IMR-90 (cell line): ENCODE measurements at regions not wholly inside any gene's neighbourhood (a gene's known extent, or its start where the extent isn't known, plus 50 kb on each side); places are given as distances from the start of the nearest gene placed in this dataset.

ENCODE experiments used
- ATAC-seq: fragments of 200-7000 bp; cut with Tn5 transposase; 2 replicates; pipeline ENCODE4 v1.9.1; 2020; ENCODE audit warnings: low read depth, mild to moderate bottlenecking, moderate library complexity
- BruUV-seq: library from RNA; stranded (reverse); fragments of 400-500 nt; replicated peaks from 2 replicates; lab custom pipeline; 2021; lab: Mats Ljungman, UMichigan
- CTCF ChIA-PET: fragments of 300-600 bp; formaldehyde crosslinking; extraction: SDS; loops from one replicate; lab custom pipeline; 2021; ENCODE audit warnings: antibody characterized with exemption; lab: Yijun Ruan, JAX
- POLR2A ChIA-PET: fragments of 300-600 bp; sonication (Branson Sonifier 250); formaldehyde crosslinking; loops from one replicate; lab custom pipeline; 2022; ENCODE audit warnings: antibody characterized with exemption; ENCODE audit not compliant: unreplicated experiment; lab: Charles Lee
- DNase-seq: peaks from one replicate; pipeline ENCODE4 v3.0.0; 2013
- H2AFZ ChIP-seq: replicated peaks from 2 replicates; pipeline ENCODE3; 2013; ENCODE audit warnings: low read length, mild to moderate bottlenecking; ENCODE audit not compliant: poor library complexity
- H2AK5ac ChIP-seq: 2 replicates; pipeline ENCODE4 v1.6.1; 2013; ENCODE audit warnings: low read depth, low read length, inconsistent platforms
- H2AK9ac ChIP-seq: replicated peaks from 2 replicates; pipeline ENCODE3; 2013; ENCODE audit warnings: mild to moderate bottlenecking, low read depth, low read length, moderate library complexity; ENCODE audit not compliant: poor library complexity
- H2BK120ac ChIP-seq: 2 replicates; pipeline ENCODE4 v1.6.1; 2013; ENCODE audit warnings: low read depth, low read length, inconsistent platforms
- H2BK15ac ChIP-seq: 3 replicates; pipeline ENCODE4 v1.6.1; 2013; ENCODE audit warnings: low read depth, low read length, inconsistent platforms
- H2BK20ac ChIP-seq: 2 replicates; pipeline ENCODE4 v1.6.1; 2013; ENCODE audit warnings: low read depth, mild to moderate bottlenecking, inconsistent platforms, low read length, moderate library complexity
- H2BK5ac ChIP-seq: 2 replicates; pipeline ENCODE4 v1.6.1; 2013; ENCODE audit warnings: mild to moderate bottlenecking, low read depth, low read length, inconsistent platforms; ENCODE audit not compliant: poor library complexity, severe bottlenecking
- H3K14ac ChIP-seq: replicated peaks from 2 replicates; pipeline ENCODE4 v1.6.1; 2013; ENCODE audit warnings: low read depth, low read length, inconsistent platforms
- H3K18ac ChIP-seq: 2 replicates; pipeline ENCODE4 v1.6.1; 2013; ENCODE audit warnings: low read depth, low read length, control low read depth
- H3K23ac ChIP-seq: 2 replicates; pipeline ENCODE4 v1.6.1; 2013; ENCODE audit warnings: low read depth, low read length, inconsistent platforms
- H3K27ac ChIP-seq: 2 replicates; pipeline ENCODE4 v1.5.1; 2013; ENCODE audit warnings: mild to moderate bottlenecking, control low read depth, low read length; ENCODE audit not compliant: insufficient read depth
- H3K27me3 ChIP-seq: 2 replicates; pipeline ENCODE4 v1.6.1; 2013; ENCODE audit warnings: low read length; ENCODE audit not compliant: control insufficient read depth, insufficient read depth
- H3K36me3 ChIP-seq: 2 replicates; pipeline ENCODE4 v1.6.1; 2013; ENCODE audit warnings: low read length, mixed read lengths; ENCODE audit not compliant: control insufficient read depth, insufficient read depth
- H3K4ac ChIP-seq: 2 replicates; pipeline ENCODE4 v1.6.1; 2013; ENCODE audit warnings: low read depth, low read length, inconsistent platforms
- H3K4me1 ChIP-seq: 2 replicates; pipeline ENCODE4 v1.6.1; 2013; ENCODE audit warnings: low read length, mixed read lengths; ENCODE audit not compliant: control insufficient read depth, insufficient read depth
- H3K4me2 ChIP-seq: 2 replicates; pipeline ENCODE4 v1.6.1; 2013; ENCODE audit warnings: low read depth, mild to moderate bottlenecking, control low read depth, low read length, moderate library complexity
- H3K4me3 ChIP-seq: 2 replicates; pipeline ENCODE4 v1.5.1; 2013; ENCODE audit warnings: low read depth, mild to moderate bottlenecking, control low read depth, low read length, moderate library complexity; ENCODE audit not compliant: insufficient read depth
- H3K56ac ChIP-seq: 2 replicates; pipeline ENCODE4 v1.6.1; 2013; ENCODE audit warnings: low read length, inconsistent platforms; ENCODE audit not compliant: insufficient read depth; ENCODE audit errors: extremely low read depth
- H3K79me1 ChIP-seq, 2 experiments: 2 replicates each; pipeline ENCODE4 v1.6.1; 2013; ENCODE audit warnings: low read length in 2 of 2, inconsistent platforms in 1 of 2, low read depth in 1 of 2
- H3K9ac ChIP-seq: 2 replicates; pipeline ENCODE4 v1.6.1; 2013; ENCODE audit warnings: low read depth, low read length, control low read depth
- H3K9me1 ChIP-seq: 2 replicates; pipeline ENCODE4 v1.6.1; 2013; ENCODE audit warnings: low read length, inconsistent platforms; ENCODE audit not compliant: insufficient read depth
- H3K9me3 ChIP-seq: 2 replicates; pipeline ENCODE4 v1.6.1; 2013; ENCODE audit warnings: low read length; ENCODE audit not compliant: control insufficient read depth, insufficient read depth
- H4K20me1 ChIP-seq: 2 replicates; pipeline ENCODE4 v1.6.1; 2013; ENCODE audit warnings: low read length, inconsistent platforms; ENCODE audit not compliant: insufficient read depth
- H4K5ac ChIP-seq: 2 replicates; pipeline ENCODE4 v1.6.1; 2013; ENCODE audit warnings: mild to moderate bottlenecking, low read depth, low read length, control low read depth
- H4K8ac ChIP-seq, 2 experiments: 2 replicates each; pipeline ENCODE4 v1.6.1; 2013; ENCODE audit warnings: low read depth in 2 of 2, low read length in 2 of 2, control low read depth in 1 of 2, inconsistent platforms in 1 of 2
- H4K91ac ChIP-seq: 2 replicates; pipeline ENCODE4 v1.6.1; 2013; ENCODE audit warnings: low read depth, low read length, inconsistent platforms; ENCODE audit not compliant: insufficient read depth
- BHLHE40 ChIP-seq: fragments of 150-350 bp; IDR thresholded peaks from 2 replicates; pipeline ENCODE4 v1.6.1; 2016; ENCODE audit warnings: mild to moderate bottlenecking, low read depth, low read length
- CEBPB ChIP-seq: IDR thresholded peaks from 2 replicates; pipeline ENCODE4 v1.6.1; 2012; ENCODE audit warnings: low read depth, low read length, improper control_type of control experiment
- CHD1 ChIP-seq: IDR thresholded peaks from 2 replicates; pipeline ENCODE4 v1.6.1; 2012; ENCODE audit warnings: low read depth, low read length, improper control_type of control experiment
- FOS ChIP-seq: fragments of 150-350 bp; IDR thresholded peaks from 2 replicates; pipeline ENCODE4 v1.6.1; 2016; ENCODE audit warnings: low read depth, low read length
- MAFK ChIP-seq: IDR thresholded peaks from 2 replicates; pipeline ENCODE4 v1.6.1; 2012; ENCODE audit warnings: low read depth, low read length, improper control_type of control experiment
- MAZ ChIP-seq: IDR thresholded peaks from 2 replicates; pipeline ENCODE4 v1.6.1; 2012; ENCODE audit warnings: low read depth, mild to moderate bottlenecking, low read length, improper control_type of control experiment, moderate library complexity, borderline replicate concordance
- MXI1 ChIP-seq: IDR thresholded peaks from 2 replicates; pipeline ENCODE4 v1.6.1; 2012; ENCODE audit warnings: low read depth, mild to moderate bottlenecking, low read length, moderate library complexity, borderline replicate concordance
- NFE2L2 ChIP-seq: fragments of 150-350 bp; IDR thresholded peaks from 2 replicates; pipeline ENCODE4 v1.6.1; 2016; ENCODE audit warnings: low read depth, mild to moderate bottlenecking, low read length
- POLR2A ChIP-seq: IDR thresholded peaks from 2 replicates; pipeline ENCODE4 v1.6.1; 2012; ENCODE audit warnings: mild to moderate bottlenecking, low read depth, low read length
- RAD21 ChIP-seq: IDR thresholded peaks from 2 replicates; pipeline ENCODE4 v1.6.1; 2012; ENCODE audit warnings: low read length, improper control_type of control experiment
- RCOR1 ChIP-seq: IDR thresholded peaks from 2 replicates; pipeline ENCODE4 v1.6.1; 2012; ENCODE audit warnings: mild to moderate bottlenecking, low read length, improper control_type of control experiment; ENCODE audit not compliant: insufficient replicate concordance
- RFX5 ChIP-seq: IDR thresholded peaks from 2 replicates; pipeline ENCODE4 v1.8.0; 2012; ENCODE audit warnings: low read depth, mild to moderate bottlenecking, low read length, moderate library complexity
- SMC3 ChIP-seq: fragments of 150-350 bp; IDR thresholded peaks from 2 replicates; pipeline ENCODE4 v1.6.1; 2016; ENCODE audit warnings: low read depth, mild to moderate bottlenecking, antibody characterized with exemption, low read length, moderate library complexity
- WGBS, 2 experiments: methylation state at CpG; one replicate each; pipeline versions ENCODE4 v1.1.5 to v1.1.7; 2013; ENCODE audit warnings: missing lambda C conversion rate in 2 of 2; ENCODE audit not compliant: insufficient read length in 1 of 2; ENCODE audit errors: extremely low coverage in 2 of 2; 5-methylcytosine and 5-hydroxymethylcytosine counted together
- dilution Hi-C: fragments of 300-500 bp; cut with HindIII; formaldehyde crosslinking; loops from one replicate; pipeline ENCODE4 v1.14.3; 2018; ENCODE audit warnings: low sequenced_read_pairs; ENCODE audit not compliant: unreplicated experiment
- in situ Hi-C: fragments of 300-500 bp; cut with MboI; formaldehyde crosslinking; loops from 3 replicates; pipeline ENCODE4 v1.14.3; 2019; ENCODE audit warnings: low sequenced_read_pairs, inconsistent platforms, mixed read lengths
- intact Hi-C: fragments of 100-400 bp; cut with micrococcal nuclease; formaldehyde crosslinking; loops from 2 replicates; pipeline ENCODE4 v1.10.0; 2022
- TF ChIP-seq, protein P1 (sequence below): conservative IDR thresholded peaks from 2 replicates; pipeline ENCODE4 v1.5.1; 2012; ENCODE audit warnings: mild to moderate bottlenecking, low read depth, low read length, improper control_type of control experiment
- TF ChIP-seq, protein P2 (sequence below): fragments of 150-350 bp; IDR thresholded peaks from 2 replicates; pipeline ENCODE4 v1.6.1; 2017; ENCODE audit warnings: mild to moderate bottlenecking, antibody characterized with exemption, low read length, low read depth
- TF ChIP-seq, protein P3 (sequence below): fragments of 150-350 bp; IDR thresholded peaks from 2 replicates; pipeline ENCODE4 v1.6.1; 2016; ENCODE audit warnings: low read depth, mild to moderate bottlenecking, low read length, moderate library complexity, borderline replicate concordance

DNA sequence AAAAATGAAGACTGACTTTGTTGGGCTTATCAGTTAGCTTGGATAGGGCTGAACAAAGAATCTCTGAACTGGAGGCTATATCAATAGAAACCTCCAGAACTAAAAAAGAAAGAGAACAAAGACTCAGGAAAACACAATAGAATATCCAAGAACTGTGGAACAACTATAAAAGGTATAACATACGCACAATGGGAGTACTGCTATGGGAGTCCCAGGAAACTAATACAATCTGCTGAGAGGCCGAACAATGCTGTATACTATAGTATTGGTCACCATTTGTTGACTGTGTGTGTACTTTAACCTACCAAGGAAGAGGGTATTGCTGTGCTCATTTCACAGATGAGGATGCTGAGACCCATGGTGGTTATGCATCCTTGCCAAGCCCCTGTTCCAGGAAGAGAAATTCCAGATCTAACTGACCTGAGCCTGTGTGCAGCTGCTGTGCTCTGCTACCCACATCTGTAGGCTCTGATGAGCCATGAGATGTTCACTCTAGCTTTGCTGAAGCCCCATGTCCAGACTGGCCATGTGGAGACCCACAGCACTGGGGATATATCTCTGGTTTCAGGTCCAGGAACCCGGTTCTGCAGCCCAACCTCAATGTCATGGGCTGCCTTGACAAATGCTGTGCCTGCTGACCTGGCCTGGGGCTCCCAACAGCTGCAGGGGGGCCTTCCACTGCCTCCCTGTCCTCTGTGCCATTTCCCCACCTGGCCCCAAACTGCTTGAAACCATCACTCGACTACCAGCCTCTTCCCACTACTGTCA lies 254.3 kb upstream of the TNRC6C start:
- no peak overlapping the region for H2BK120ac ChIP-seq
- no peak overlapping the region for H2BK5ac ChIP-seq
- DNase-seq, result no peak
- peaks cover 19% of the 10 kb centered on the region for H3K27me3 ChIP-seq
- H4K5ac ChIP-seq, result no peak overlapping the region
- no peak overlapping the region for H3K9ac ChIP-seq
- no peak for ATAC-seq
- no peak overlapping the region for H3K18ac ChIP-seq
- in situ Hi-C loops (no loop called here), dilution Hi-C loops (no loop called here), intact Hi-C loops (no loop called here)
- no peaks in the 10 kb centered on the region for H3K36me3 ChIP-seq
- no peak overlapping the region for H3K4ac ChIP-seq
- no peak overlapping the region for H2BK15ac ChIP-seq
- H3K79me1 ChIP-seq, result no peaks in the 10 kb centered on the region
- H3K27ac ChIP-seq, result no peak overlapping the region
- H3K4me2 ChIP-seq, result no peak overlapping the region
- 19% methylated on average over 3 of the region's 4 CpGs; no CpG with 5 or more reads in 1 of the 2 experiments for WGBS, 2 experiments
- no peaks in the 10 kb centered on the region for H4K20me1 ChIP-seq
- no peak overlapping the region for H3K56ac ChIP-seq
- no TSS peak for BruUV-seq
- H3K9me3 ChIP-seq, result peaks cover 16% of the 10 kb centered on the region
- no peaks in the 10 kb centered on the region for H3K9me1 ChIP-seq
- H3K14ac ChIP-seq, result no peak overlapping the region
- ChIA-PET POLR2A (no interaction called here), CTCF (no interaction called here)
- H4K8ac ChIP-seq, result no peak overlapping the region
- H4K91ac ChIP-seq, result no peak overlapping the region
- TF ChIP-seq, protein P1, sequence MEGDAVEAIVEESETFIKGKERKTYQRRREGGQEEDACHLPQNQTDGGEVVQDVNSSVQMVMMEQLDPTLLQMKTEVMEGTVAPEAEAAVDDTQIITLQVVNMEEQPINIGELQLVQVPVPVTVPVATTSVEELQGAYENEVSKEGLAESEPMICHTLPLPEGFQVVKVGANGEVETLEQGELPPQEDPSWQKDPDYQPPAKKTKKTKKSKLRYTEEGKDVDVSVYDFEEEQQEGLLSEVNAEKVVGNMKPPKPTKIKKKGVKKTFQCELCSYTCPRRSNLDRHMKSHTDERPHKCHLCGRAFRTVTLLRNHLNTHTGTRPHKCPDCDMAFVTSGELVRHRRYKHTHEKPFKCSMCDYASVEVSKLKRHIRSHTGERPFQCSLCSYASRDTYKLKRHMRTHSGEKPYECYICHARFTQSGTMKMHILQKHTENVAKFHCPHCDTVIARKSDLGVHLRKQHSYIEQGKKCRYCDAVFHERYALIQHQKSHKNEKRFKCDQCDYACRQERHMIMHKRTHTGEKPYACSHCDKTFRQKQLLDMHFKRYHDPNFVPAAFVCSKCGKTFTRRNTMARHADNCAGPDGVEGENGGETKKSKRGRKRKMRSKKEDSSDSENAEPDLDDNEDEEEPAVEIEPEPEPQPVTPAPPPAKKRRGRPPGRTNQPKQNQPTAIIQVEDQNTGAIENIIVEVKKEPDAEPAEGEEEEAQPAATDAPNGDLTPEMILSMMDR, result no peak
- TF ChIP-seq FOS, result no peak
- TF ChIP-seq MXI1, result no peak
- TF ChIP-seq BHLHE40, result no peak
- TF ChIP-seq RAD21, result no peak
- TF ChIP-seq, protein P2, sequence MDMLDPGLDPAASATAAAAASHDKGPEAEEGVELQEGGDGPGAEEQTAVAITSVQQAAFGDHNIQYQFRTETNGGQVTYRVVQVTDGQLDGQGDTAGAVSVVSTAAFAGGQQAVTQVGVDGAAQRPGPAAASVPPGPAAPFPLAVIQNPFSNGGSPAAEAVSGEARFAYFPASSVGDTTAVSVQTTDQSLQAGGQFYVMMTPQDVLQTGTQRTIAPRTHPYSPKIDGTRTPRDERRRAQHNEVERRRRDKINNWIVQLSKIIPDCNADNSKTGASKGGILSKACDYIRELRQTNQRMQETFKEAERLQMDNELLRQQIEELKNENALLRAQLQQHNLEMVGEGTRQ, result no peak
- TF ChIP-seq MAZ, result no peak
- TF ChIP-seq CEBPB, result no peak
- TF ChIP-seq RCOR1, result no peak
- no peak for TF ChIP-seq MAFK
- no peak for TF ChIP-seq CHD1
- TF ChIP-seq POLR2A, result no peak
- TF ChIP-seq RFX5, result no peak
- TF ChIP-seq, protein P3, sequence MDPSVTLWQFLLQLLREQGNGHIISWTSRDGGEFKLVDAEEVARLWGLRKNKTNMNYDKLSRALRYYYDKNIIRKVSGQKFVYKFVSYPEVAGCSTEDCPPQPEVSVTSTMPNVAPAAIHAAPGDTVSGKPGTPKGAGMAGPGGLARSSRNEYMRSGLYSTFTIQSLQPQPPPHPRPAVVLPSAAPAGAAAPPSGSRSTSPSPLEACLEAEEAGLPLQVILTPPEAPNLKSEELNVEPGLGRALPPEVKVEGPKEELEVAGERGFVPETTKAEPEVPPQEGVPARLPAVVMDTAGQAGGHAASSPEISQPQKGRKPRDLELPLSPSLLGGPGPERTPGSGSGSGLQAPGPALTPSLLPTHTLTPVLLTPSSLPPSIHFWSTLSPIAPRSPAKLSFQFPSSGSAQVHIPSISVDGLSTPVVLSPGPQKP, result no peak
- TF ChIP-seq NFE2L2, result no peak
- TF ChIP-seq SMC3, result no peak
- H2AFZ ChIP-seq, result no peak overlapping the region
- no peak overlapping the region for H2AK5ac ChIP-seq
- H2BK20ac ChIP-seq, result no peak overlapping the region
- H2AK9ac ChIP-seq, result no peak overlapping the region
- no peaks in the 10 kb centered on the region for H3K4me1 ChIP-seq
- H3K4me3 ChIP-seq, result no peak overlapping the region
- H3K23ac ChIP-seq, result no peak overlapping the region
